CD14-positive monocyte (primary cell): ENCODE measurements at regions not wholly inside any gene's neighbourhood (a gene's known extent, or its start where the extent isn't known, plus 50 kb on each side); places are given as distances from the start of the nearest gene placed in this dataset.

ENCODE experiments used
- DNase-seq, 3 donors: peaks; one replicate each; pipeline ENCODE4 v3.0.0-alpha.2; 2011 to 2022
- H2AFZ ChIP-seq: 2 replicates; pipeline ENCODE4 v1.6.0; 2012; ENCODE audit warnings: mild to moderate bottlenecking, low read depth, low read length, inconsistent platforms; ENCODE audit not compliant: insufficient read depth, poor library complexity, severe bottlenecking
- H3K27ac ChIP-seq, 2 donors: 1 replicate in 1 of 2; 2 replicates in 1 of 2; pipeline ENCODE4 v1.5.1; 2012 to 2013; ENCODE audit warnings: low read length in 2 of 2, control low read depth in 1 of 2, inconsistent platforms in 1 of 2, low read depth in 1 of 2, mild to moderate bottlenecking in 1 of 2
- H3K27me3 ChIP-seq, 2 donors: one replicate each; pipeline versions ENCODE4 v1.6.0 to v1.6.1; 2011 to 2013; ENCODE audit warnings: low read length in 2 of 2; ENCODE audit not compliant: control insufficient read depth in 2 of 2, insufficient read depth in 2 of 2
- H3K36me3 ChIP-seq, 2 donors: replicated peaks in 1 of 2; 1 replicate in 1 of 2; 2 replicates in 1 of 2; pipeline versions ENCODE4 v1.5.1 to v1.6.1; 2012 to 2013; ENCODE audit warnings: low read length in 2 of 2, control low read depth in 1 of 2, inconsistent platforms in 1 of 2, mild to moderate bottlenecking in 1 of 2; ENCODE audit not compliant: insufficient read depth in 2 of 2, control insufficient read depth in 1 of 2
- H3K4me1 ChIP-seq, 2 donors: 1 replicate in 1 of 2; 2 replicates in 1 of 2; pipeline versions ENCODE4 v1.5.1 to v1.6.1; 2012 to 2013; ENCODE audit warnings: low read length in 2 of 2, control low read depth in 1 of 2, inconsistent platforms in 1 of 2, mild to moderate bottlenecking in 1 of 2, moderate library complexity in 1 of 2; ENCODE audit not compliant: insufficient read depth in 2 of 2, control insufficient read depth in 1 of 2
- H3K4me2 ChIP-seq: replicated peaks from 2 replicates; pipeline ENCODE3; 2012; ENCODE audit warnings: low read length, moderate library complexity, mild to moderate bottlenecking; ENCODE audit not compliant: poor library complexity, severe bottlenecking; ENCODE audit errors: extremely low read depth
- H3K4me3 ChIP-seq, 3 experiments: fragments of 200-600 bp in 1 of 3; sonication (generic) in 1 of 3; replicated peaks in 1 of 3; 1 replicate in 2 of 3; 2 replicates in 1 of 3; pipeline ENCODE4 v1.5.1; 2011 to 2013; ENCODE audit warnings: low read length in 3 of 3, mild to moderate bottlenecking in 3 of 3, control low read depth in 2 of 3, low read depth in 2 of 3, inconsistent platforms in 1 of 3, moderate library complexity in 1 of 3
- H3K79me2 ChIP-seq: 2 replicates; pipeline ENCODE4 v1.6.0; 2012; ENCODE audit warnings: mild to moderate bottlenecking, control low read depth, inconsistent platforms, low read length, moderate library complexity; ENCODE audit not compliant: insufficient read depth
- H3K9ac ChIP-seq: 2 replicates; pipeline ENCODE4 v1.6.0; 2017; ENCODE audit warnings: low read length, mild to moderate bottlenecking; ENCODE audit not compliant: insufficient read depth, poor library complexity, severe bottlenecking
- H3K9me3 ChIP-seq, 2 donors: replicated peaks in 1 of 2; 1 replicate in 1 of 2; 2 replicates in 1 of 2; pipeline versions ENCODE4 v1.5.1 to v1.6.1; 2012 to 2013; ENCODE audit warnings: low read length in 2 of 2, control low read depth in 1 of 2; ENCODE audit not compliant: control insufficient read depth in 1 of 2, insufficient read depth in 1 of 2
- H4K20me1 ChIP-seq: 2 replicates; pipeline ENCODE4 v1.6.0; 2012; ENCODE audit warnings: mild to moderate bottlenecking, low read length, control low read depth, moderate library complexity; ENCODE audit not compliant: insufficient read depth
- H3K27ac Mint-ChIP-seq, 7 donors: one replicate each; pipeline ENCODE4 v1.8.0; 2020; ENCODE audit warnings: mild to moderate bottlenecking in 7 of 7, mixed read lengths in 7 of 7, moderate library complexity in 6 of 7, inconsistent platforms in 2 of 7
- H3K27me3 Mint-ChIP-seq, 3 donors: one replicate each; pipeline ENCODE4 v1.8.0; 2021 to 2022; ENCODE audit warnings: low read depth in 3 of 3, mild to moderate bottlenecking in 3 of 3, mixed read lengths in 3 of 3, moderate library complexity in 3 of 3, inconsistent platforms in 1 of 3
- H3K36me3 Mint-ChIP-seq, 2 donors: one replicate each; pipeline ENCODE4 v1.8.0; 2020; ENCODE audit warnings: mixed read lengths in 2 of 2, inconsistent platforms in 1 of 2, mild to moderate bottlenecking in 1 of 2
- H3K4me1 Mint-ChIP-seq: one replicate; pipeline ENCODE4 v1.8.0; 2020; ENCODE audit warnings: mild to moderate bottlenecking, mixed read lengths
- H3K4me3 Mint-ChIP-seq, 2 donors: one replicate each; pipeline ENCODE4 v1.8.0; 2020; ENCODE audit warnings: mild to moderate bottlenecking in 2 of 2, mixed read lengths in 2 of 2, moderate library complexity in 1 of 2
- H3K9me3 Mint-ChIP-seq, 7 donors: one replicate each; pipeline ENCODE4 v1.8.0; 2020 to 2022; ENCODE audit warnings: mixed read lengths in 7 of 7, mild to moderate bottlenecking in 6 of 7, moderate library complexity in 6 of 7, inconsistent platforms in 2 of 7
- WGBS: methylation state at CpG from one replicate; pipeline ENCODE4 v1.1.5; 2013; ENCODE audit warnings: missing lambda C conversion rate; ENCODE audit not compliant: insufficient coverage; 5-methylcytosine and 5-hydroxymethylcytosine counted together
- intact Hi-C, 2 donors: fragments of 100-400 bp; cut with micrococcal nuclease; formaldehyde crosslinking; loops; one replicate each; pipeline versions ENCODE4 v1.15.0 to v1.15.1; 2023
- TF ChIP-seq, protein P1 (sequence below): fragments of 200-600 bp; IDR thresholded peaks from one replicate; pipeline ENCODE4 v1.8.0; 2022; ENCODE audit warnings: antibody characterized with exemption, mild to moderate bottlenecking

DNA sequence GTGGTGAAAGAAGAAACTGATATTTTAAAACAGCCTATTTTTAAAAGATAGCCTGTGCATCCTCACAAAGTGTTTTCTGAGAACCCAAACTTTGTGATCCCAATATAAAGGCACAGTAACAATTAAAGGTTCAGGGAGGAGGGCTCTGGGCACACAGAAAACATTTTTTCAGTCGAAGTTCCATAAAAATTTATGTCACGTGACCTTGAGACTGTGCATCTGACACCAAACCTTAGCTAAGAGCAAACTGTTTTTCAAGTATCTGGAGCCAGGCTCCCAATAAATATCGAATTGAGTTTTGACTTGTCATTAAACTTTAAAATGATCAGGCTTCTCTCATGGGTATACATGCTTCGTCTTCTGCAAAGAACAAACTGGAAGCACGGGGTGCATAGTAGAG is 177.9 kb downstream of the BEND2 start:
- TF ChIP-seq, protein P1, sequence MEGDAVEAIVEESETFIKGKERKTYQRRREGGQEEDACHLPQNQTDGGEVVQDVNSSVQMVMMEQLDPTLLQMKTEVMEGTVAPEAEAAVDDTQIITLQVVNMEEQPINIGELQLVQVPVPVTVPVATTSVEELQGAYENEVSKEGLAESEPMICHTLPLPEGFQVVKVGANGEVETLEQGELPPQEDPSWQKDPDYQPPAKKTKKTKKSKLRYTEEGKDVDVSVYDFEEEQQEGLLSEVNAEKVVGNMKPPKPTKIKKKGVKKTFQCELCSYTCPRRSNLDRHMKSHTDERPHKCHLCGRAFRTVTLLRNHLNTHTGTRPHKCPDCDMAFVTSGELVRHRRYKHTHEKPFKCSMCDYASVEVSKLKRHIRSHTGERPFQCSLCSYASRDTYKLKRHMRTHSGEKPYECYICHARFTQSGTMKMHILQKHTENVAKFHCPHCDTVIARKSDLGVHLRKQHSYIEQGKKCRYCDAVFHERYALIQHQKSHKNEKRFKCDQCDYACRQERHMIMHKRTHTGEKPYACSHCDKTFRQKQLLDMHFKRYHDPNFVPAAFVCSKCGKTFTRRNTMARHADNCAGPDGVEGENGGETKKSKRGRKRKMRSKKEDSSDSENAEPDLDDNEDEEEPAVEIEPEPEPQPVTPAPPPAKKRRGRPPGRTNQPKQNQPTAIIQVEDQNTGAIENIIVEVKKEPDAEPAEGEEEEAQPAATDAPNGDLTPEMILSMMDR = no peak
- no peaks in the 10 kb centered on the region for H3K27me3 ChIP-seq
- WGBS = 100% methylated on average over 1 of the region's 5 CpGs
- no peak overlapping the region for H3K4me3 ChIP-seq
- no peaks in the 10 kb centered on the region for H3K9me3 ChIP-seq
- no peak overlapping the region for H2AFZ ChIP-seq
- no peaks in the 10 kb centered on the region for H3K4me1 ChIP-seq
- H3K9me3 Mint-ChIP-seq = no peaks in the 10 kb centered on the region
- intact Hi-C loops = no loop called here
- no peaks in the 10 kb centered on the region for H3K4me1 Mint-ChIP-seq
- no peaks in the 10 kb centered on the region for H3K27me3 Mint-ChIP-seq
- H3K9ac ChIP-seq = no peak overlapping the region
- no peaks in the 10 kb centered on the region for H4K20me1 ChIP-seq
- no peaks in the 10 kb centered on the region for H3K36me3 Mint-ChIP-seq
- no peaks in the 10 kb centered on the region for H3K79me2 ChIP-seq
- H3K4me3 Mint-ChIP-seq = no peak overlapping the region
- H3K4me2 ChIP-seq = no peak overlapping the region
- no peak overlapping the region for H3K27ac ChIP-seq
- no peak for DNase-seq
- no peak overlapping the region for H3K27ac Mint-ChIP-seq
- H3K36me3 ChIP-seq = no peaks in the 10 kb centered on the region

DNA sequence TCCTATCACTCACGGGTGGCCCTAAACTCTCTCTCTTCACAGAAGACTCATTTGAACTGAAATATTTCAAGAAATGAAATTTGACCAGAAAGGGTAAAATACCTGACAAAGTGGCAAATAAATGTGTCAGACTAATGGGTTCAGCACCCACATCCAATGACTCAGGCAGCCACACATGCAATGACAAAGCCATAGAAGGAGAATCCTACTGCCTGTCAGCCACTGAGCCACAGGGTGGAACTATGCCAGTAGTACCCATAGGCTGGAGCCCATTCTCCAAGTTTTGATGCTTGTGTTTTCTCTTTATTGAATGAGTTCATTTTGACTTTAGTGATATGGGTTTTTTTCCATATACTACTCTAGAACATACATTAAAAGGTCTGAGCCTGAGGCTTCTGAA is 179.0 kb downstream of the BEND2 start:
- TF ChIP-seq, protein P1 = no peak
- Mint-ChIP-seq H3K27ac (no peak overlapping the region), H3K27me3 (no peaks in the 10 kb centered on the region), H3K4me3 (no peak overlapping the region), H3K9me3 (no peaks in the 10 kb centered on the region), H3K4me1 (no peaks in the 10 kb centered on the region), H3K36me3 (no peaks in the 10 kb centered on the region)
- no peak overlapping the region for H3K27ac ChIP-seq
- no peaks in the 10 kb centered on the region for H3K27me3 ChIP-seq
- H3K4me2 ChIP-seq = no peak overlapping the region
- H3K79me2 ChIP-seq = no peaks in the 10 kb centered on the region
- WGBS = no CpG with 5 or more reads among the region's 1 CpG
- no peak overlapping the region for H3K9ac ChIP-seq
- no peak overlapping the region for H3K4me3 ChIP-seq
- H3K36me3 ChIP-seq = no peaks in the 10 kb centered on the region
- intact Hi-C loops = no loop called here
- H2AFZ ChIP-seq = no peak overlapping the region
- H4K20me1 ChIP-seq = no peaks in the 10 kb centered on the region
- H3K4me1 ChIP-seq = no peaks in the 10 kb centered on the region
- DNase-seq = no peak
- no peaks in the 10 kb centered on the region for H3K9me3 ChIP-seq
